DOHH2 (cell line): ENCODE measurements at regions not wholly inside any gene's neighbourhood (a gene's known extent, or its start where the extent isn't known, plus 50 kb on each side); places are given as distances from the start of the nearest gene placed in this dataset.

Experiments
- H3F3A ChIP-seq: fragments of 200-600 bp; sonication (generic), shearing (Covaris generic); 2 replicates; pipeline ENCODE4 v1.6.0; 2016; ENCODE audit warnings: antibody characterized with exemption, mild to moderate bottlenecking; ENCODE audit not compliant: control insufficient read depth, insufficient read depth
- H3K27ac ChIP-seq: fragments of 200-600 bp; sonication (generic); 2 replicates; pipeline ENCODE4 v1.5.1; 2014; ENCODE audit warnings: low read depth, mild to moderate bottlenecking, low read length, moderate library complexity
- H3K27me3 ChIP-seq: fragments of 200-600 bp; sonication (generic); 2 replicates; pipeline ENCODE4 v1.6.1; 2014; ENCODE audit warnings: mild to moderate bottlenecking, low read length, mixed read lengths; ENCODE audit not compliant: control insufficient read depth
- H3K36me3 ChIP-seq: fragments of 200-600 bp; sonication (generic); 2 replicates; pipeline ENCODE4 v1.6.1; 2014; ENCODE audit warnings: mild to moderate bottlenecking, low read length, moderate library complexity, mixed read lengths; ENCODE audit not compliant: control insufficient read depth
- H3K4me1 ChIP-seq: fragments of 200-600 bp; sonication (generic); 2 replicates; pipeline ENCODE4 v1.6.1; 2014; ENCODE audit warnings: mild to moderate bottlenecking, low read length, mixed read lengths; ENCODE audit not compliant: control insufficient read depth
- H3K4me2 ChIP-seq: fragments of 200-600 bp; sonication (generic); 2 replicates; pipeline ENCODE4 v1.6.0; 2014; ENCODE audit warnings: mild to moderate bottlenecking, low read length, moderate library complexity
- H3K4me3 ChIP-seq: fragments of 200-600 bp; sonication (generic); 2 replicates; pipeline ENCODE4 v1.5.1; 2014; ENCODE audit warnings: mild to moderate bottlenecking, low read length, mixed read lengths
- H3K79me2 ChIP-seq: fragments of 200-600 bp; sonication (generic); 2 replicates; pipeline ENCODE4 v1.6.1; 2014; ENCODE audit warnings: mild to moderate bottlenecking, low read length, mixed read lengths; ENCODE audit not compliant: control insufficient read depth
- H3K9me2 ChIP-seq: fragments of 200-600 bp; sonication (generic); replicated peaks from 2 replicates; pipeline ENCODE4 v1.6.1; 2014; ENCODE audit warnings: mild to moderate bottlenecking, low read length, mixed read lengths; ENCODE audit not compliant: control insufficient read depth
- H3K9me3 ChIP-seq: fragments of 200-600 bp; sonication (generic); 2 replicates; pipeline ENCODE4 v1.6.1; 2014; ENCODE audit warnings: antibody characterized with exemption, low read length, mixed read lengths; ENCODE audit not compliant: control insufficient read depth, insufficient read depth
- H4K20me1 ChIP-seq: fragments of 200-600 bp; sonication (generic); 2 replicates; pipeline ENCODE4 v1.6.0; 2014; ENCODE audit warnings: low read depth, mild to moderate bottlenecking, antibody characterized with exemption, low read length, moderate library complexity; ENCODE audit not compliant: control insufficient read depth, insufficient read depth
- EZH2phosphoT487 ChIP-seq: fragments of 200-600 bp; sonication (generic); IDR thresholded peaks from 2 replicates; pipeline ENCODE4 v1.6.1; 2017; ENCODE audit warnings: borderline replicate concordance, mild to moderate bottlenecking, antibody characterized with exemption, low read length, moderate library complexity, mixed read lengths
- TF ChIP-seq, protein P1 (sequence below): fragments of 200-600 bp; sonication (generic); IDR thresholded peaks from one replicate; pipeline ENCODE4 v1.5.1; 2014; ENCODE audit warnings: antibody characterized with exemption, mild to moderate bottlenecking, low read depth, low read length; ENCODE audit not compliant: poor library complexity, severe bottlenecking

DNA sequence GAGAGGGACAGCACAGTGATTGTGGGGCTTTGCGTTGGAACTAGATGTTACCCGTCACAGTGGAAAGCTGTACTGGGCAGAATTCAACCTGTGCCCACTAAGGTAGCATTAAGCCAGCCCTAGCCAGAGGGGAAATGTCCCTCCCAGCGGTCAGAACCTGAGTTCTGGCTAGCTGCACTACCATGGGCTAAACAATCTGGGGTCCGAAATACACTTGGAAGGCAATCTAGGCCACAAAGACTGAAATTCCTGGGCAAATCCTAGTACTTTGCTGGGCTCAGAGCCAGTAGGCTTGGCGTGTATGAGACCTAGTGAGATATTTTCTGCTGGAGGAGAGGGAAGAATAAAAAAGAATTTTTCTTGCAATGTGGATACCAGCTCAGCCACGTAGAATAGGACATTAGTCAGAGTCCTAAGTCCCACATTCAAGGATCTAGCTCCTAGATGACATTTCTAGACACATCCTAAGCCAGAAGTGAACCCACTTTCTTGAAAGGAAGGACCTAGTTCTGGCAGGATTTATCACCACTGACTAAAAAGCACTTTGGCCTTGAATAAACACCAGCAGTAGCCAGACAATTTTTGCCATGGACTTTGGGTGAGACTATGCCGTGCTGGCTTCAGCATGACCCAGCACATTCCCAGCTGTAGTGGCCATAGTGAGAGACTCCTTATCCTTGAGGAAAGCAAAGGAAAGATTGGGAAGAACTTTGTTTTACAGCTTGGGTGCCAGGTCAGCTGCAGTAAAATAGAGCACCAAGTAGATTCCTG, 618.0 kb downstream of the BRINP1 start:
- Histone ChIP-seq H3K4me2 (no peak overlapping the region), H3K36me3 (no peaks in the 10 kb centered on the region), H3K79me2 (no peaks in the 10 kb centered on the region), H3K4me3 (no peak overlapping the region), H3K27me3 (no peaks in the 10 kb centered on the region), H3K9me2 (no peaks in the 10 kb centered on the region), H4K20me1 (no peaks in the 10 kb centered on the region), H3K4me1 (no peaks in the 10 kb centered on the region), H3F3A (no peaks in the 10 kb centered on the region), H3K9me3 (no peaks in the 10 kb centered on the region), H3K27ac (no peak overlapping the region)
- TF ChIP-seq, protein P1, sequence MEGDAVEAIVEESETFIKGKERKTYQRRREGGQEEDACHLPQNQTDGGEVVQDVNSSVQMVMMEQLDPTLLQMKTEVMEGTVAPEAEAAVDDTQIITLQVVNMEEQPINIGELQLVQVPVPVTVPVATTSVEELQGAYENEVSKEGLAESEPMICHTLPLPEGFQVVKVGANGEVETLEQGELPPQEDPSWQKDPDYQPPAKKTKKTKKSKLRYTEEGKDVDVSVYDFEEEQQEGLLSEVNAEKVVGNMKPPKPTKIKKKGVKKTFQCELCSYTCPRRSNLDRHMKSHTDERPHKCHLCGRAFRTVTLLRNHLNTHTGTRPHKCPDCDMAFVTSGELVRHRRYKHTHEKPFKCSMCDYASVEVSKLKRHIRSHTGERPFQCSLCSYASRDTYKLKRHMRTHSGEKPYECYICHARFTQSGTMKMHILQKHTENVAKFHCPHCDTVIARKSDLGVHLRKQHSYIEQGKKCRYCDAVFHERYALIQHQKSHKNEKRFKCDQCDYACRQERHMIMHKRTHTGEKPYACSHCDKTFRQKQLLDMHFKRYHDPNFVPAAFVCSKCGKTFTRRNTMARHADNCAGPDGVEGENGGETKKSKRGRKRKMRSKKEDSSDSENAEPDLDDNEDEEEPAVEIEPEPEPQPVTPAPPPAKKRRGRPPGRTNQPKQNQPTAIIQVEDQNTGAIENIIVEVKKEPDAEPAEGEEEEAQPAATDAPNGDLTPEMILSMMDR: no peak
- TF ChIP-seq EZH2phosphoT487: no peak

DNA sequence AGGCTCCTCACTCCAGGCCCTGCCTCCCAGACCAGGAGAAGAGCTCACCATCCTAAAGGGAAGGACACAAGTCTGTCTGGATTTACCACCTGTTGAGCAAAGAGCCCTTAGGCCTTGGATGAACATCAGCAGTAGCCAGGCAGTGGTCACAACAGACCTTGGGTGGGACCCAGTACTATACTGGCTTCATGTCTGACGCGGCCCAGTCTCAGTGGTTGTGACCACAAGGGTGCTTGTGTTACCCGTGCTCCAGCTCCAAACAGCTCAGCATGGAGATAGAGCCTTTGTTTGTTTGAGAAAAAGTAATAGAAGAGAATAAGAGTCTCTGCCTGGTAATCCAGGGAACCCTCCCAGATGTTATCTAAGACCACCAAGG, 617.4 kb downstream of the BRINP1 start:
- Histone ChIP-seq H3F3A (no peaks in the 10 kb centered on the region), H3K79me2 (no peaks in the 10 kb centered on the region), H3K4me2 (no peak overlapping the region), H3K27ac (no peak overlapping the region), H3K4me3 (no peak overlapping the region), H3K27me3 (no peaks in the 10 kb centered on the region), H3K4me1 (no peaks in the 10 kb centered on the region), H3K9me3 (no peaks in the 10 kb centered on the region), H4K20me1 (no peaks in the 10 kb centered on the region), H3K9me2 (no peaks in the 10 kb centered on the region), H3K36me3 (no peaks in the 10 kb centered on the region)
- no peak for TF ChIP-seq EZH2phosphoT487
- TF ChIP-seq, protein P1: no peak

DNA sequence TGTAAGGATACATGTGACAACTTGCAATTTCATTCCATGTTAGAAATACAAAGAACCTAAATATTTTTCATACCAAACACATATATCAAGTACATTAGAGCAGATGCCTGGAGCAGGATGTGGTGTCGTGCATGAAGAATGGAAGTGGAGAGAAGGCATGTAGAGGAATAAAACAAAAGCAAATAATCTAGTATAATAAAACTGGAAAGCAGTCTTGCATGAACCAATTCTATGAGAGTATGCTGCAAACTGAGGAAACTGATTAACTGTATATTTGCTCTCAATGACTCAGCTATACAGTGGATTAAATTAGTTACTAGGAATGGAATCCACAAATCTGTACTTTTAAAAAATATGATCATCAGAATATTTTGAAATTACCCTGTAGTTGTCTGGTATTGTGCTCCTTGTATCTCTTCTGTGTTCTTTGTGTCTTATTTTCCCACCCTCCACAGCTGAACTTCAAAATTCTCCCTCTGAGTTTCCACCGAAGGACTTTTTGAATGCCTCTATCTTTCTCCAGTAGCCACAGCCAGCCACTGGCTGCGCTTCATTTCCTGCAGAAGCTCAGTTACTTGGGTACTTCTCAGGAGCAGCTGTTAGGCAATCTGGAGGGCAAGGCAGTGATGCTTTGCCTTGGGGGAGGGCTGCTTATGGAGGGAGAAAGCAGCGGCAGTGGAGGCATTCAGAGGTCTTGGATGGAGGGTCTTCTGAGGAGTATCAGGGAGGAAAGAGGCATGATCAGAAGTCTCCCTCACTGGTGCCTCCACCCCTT, 608.0 kb downstream of the BRINP1 start:
- Histone ChIP-seq H4K20me1 (no peaks in the 10 kb centered on the region), H3K27ac (no peak overlapping the region), H3K4me1 (no peaks in the 10 kb centered on the region), H3K27me3 (no peaks in the 10 kb centered on the region), H3K4me3 (no peak overlapping the region), H3F3A (no peaks in the 10 kb centered on the region), H3K4me2 (no peak overlapping the region), H3K79me2 (no peaks in the 10 kb centered on the region), H3K9me2 (no peaks in the 10 kb centered on the region), H3K36me3 (no peaks in the 10 kb centered on the region), H3K9me3 (no peaks in the 10 kb centered on the region)
- no peak for TF ChIP-seq EZH2phosphoT487
- TF ChIP-seq, protein P1: no peak
